ENCODE measurements at regions not wholly inside any gene's neighbourhood (a gene's known extent, or its start where the extent isn't known, plus 50 kb on each side); places are given as distances from the start of the nearest gene placed in this dataset.

DNA sequence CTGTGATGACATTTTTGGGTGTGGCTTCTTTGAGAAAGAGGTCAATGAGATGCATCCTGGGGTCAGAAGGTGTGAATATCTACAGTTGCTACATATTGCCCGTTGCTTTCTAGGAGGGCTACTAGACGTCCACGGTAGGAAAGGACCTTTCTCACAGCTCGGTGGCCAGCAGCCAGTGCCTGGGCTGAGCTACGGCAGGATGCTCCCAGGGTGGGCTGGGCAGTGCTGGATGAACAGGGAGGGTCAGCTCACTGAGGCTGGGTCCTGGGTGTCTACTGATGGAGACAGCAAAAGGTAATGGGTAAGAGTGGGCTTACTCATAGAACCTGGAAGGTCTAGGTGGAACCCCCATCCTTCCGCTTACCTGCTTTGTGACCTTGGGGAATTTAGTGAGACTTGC is 188.3 kb upstream of the WSCD1 start:
- TF ChIP-seq TAF1 (IDR thresholded peaks at IDR 0.05; ENCODE audit: borderline replicate concordance, insufficient read depth, low read length) (no peak), POLR2AphosphoS5 (IDR thresholded peaks at IDR 0.05; ENCODE audit: low read depth, low read length) (no peak), SIN3A (IDR thresholded peaks at IDR 0.05; ENCODE audit: borderline replicate concordance, insufficient read depth, low read length) (no peak), FOXP2 (optimal IDR thresholded peaks at IDR 0.05; ENCODE audit: borderline replicate concordance, extremely low read depth, extremely low read length, insufficient read depth) (no peak)
- TF ChIP-seq, protein P1, sequence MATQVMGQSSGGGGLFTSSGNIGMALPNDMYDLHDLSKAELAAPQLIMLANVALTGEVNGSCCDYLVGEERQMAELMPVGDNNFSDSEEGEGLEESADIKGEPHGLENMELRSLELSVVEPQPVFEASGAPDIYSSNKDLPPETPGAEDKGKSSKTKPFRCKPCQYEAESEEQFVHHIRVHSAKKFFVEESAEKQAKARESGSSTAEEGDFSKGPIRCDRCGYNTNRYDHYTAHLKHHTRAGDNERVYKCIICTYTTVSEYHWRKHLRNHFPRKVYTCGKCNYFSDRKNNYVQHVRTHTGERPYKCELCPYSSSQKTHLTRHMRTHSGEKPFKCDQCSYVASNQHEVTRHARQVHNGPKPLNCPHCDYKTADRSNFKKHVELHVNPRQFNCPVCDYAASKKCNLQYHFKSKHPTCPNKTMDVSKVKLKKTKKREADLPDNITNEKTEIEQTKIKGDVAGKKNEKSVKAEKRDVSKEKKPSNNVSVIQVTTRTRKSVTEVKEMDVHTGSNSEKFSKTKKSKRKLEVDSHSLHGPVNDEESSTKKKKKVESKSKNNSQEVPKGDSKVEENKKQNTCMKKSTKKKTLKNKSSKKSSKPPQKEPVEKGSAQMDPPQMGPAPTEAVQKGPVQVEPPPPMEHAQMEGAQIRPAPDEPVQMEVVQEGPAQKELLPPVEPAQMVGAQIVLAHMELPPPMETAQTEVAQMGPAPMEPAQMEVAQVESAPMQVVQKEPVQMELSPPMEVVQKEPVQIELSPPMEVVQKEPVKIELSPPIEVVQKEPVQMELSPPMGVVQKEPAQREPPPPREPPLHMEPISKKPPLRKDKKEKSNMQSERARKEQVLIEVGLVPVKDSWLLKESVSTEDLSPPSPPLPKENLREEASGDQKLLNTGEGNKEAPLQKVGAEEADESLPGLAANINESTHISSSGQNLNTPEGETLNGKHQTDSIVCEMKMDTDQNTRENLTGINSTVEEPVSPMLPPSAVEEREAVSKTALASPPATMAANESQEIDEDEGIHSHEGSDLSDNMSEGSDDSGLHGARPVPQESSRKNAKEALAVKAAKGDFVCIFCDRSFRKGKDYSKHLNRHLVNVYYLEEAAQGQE (IDR thresholded peaks at IDR 0.05; ENCODE audit: insufficient read depth in 1 of 2, low read depth in 2 of 2, low read length in 2 of 2) = no peak

DNA sequence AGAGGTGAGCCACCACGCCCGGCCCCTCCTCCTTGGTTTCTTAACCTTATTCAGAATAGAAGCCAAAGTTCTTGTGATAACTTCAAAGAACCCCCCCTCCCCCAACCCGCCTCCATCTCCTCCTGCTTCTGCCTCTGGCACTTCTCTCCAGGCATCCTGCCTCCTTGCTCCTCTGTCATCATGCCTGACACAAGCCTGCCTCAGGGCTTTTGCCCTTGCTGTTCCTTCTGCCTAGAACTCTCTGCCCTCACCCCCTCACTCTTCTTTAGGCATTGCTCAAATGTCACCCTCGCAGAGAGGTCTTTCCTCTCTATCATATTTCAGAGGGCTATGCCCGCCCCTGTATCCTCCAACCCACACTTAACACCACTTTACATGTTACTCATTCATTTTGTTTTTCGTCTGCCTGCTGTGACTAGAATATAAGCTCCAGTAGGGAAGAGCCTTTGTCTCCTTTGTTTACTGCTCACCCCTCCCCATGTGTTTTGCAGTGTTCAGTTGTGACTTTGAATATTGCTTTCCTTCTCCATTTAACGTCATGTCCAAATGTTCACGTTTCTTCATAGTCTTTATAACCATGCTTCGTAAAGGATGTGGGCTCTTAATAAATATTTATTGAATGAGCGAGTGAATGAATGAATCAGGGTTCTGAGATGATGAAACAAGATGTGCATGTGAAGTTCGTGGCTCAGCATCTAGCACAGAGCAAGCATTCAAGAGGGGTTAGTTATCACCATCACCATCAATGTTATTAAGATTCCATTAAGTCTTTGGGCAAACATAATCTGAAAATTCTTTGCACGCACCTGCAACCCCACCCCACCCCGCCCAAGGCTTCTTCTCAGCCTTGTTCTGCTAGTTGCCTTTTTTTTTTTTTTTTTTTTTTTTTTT is 186.2 kb upstream of the WSCD1 start:
- TF ChIP-seq TAF1 (IDR thresholded peaks at IDR 0.05; ENCODE audit: borderline replicate concordance, insufficient read depth, low read length) (no peak), POLR2AphosphoS5 (IDR thresholded peaks at IDR 0.05; ENCODE audit: low read depth, low read length) (no peak), FOXP2 (optimal IDR thresholded peaks at IDR 0.05; ENCODE audit: borderline replicate concordance, extremely low read depth, extremely low read length, insufficient read depth) (no peak), SIN3A (IDR thresholded peaks at IDR 0.05; ENCODE audit: borderline replicate concordance, insufficient read depth, low read length) (no peak)
- TF ChIP-seq, protein P1 (IDR thresholded peaks at IDR 0.05; ENCODE audit: insufficient read depth in 1 of 2, low read depth in 2 of 2, low read length in 2 of 2) = no peak

DNA sequence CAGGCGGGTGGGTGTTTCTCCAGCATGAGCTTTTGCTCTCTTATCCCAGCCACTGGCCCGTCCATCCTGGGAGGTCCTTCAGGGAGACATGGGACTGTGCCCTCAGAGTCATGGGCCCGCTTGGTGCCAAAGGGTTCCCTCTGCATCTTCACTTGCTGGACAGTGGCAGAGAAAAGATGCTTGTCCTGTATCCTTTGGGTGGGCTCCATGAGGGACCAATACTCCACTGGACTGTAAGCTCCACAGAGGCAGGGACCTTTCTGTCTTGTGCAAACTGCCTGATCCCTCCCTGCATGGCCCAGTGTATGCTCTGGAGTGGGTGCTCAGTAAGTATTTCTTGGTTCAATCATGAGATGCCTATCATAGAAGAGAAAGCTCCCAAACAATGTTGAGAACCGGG is 184.8 kb upstream of the WSCD1 start:
- TF ChIP-seq, protein P1 (IDR thresholded peaks at IDR 0.05; ENCODE audit: insufficient read depth in 1 of 2, low read depth in 2 of 2, low read length in 2 of 2) = no peak
- TF ChIP-seq FOXP2 (optimal IDR thresholded peaks at IDR 0.05; ENCODE audit: borderline replicate concordance, extremely low read depth, extremely low read length, insufficient read depth) (no peak), POLR2AphosphoS5 (IDR thresholded peaks at IDR 0.05; ENCODE audit: low read depth, low read length) (no peak)

DNA sequence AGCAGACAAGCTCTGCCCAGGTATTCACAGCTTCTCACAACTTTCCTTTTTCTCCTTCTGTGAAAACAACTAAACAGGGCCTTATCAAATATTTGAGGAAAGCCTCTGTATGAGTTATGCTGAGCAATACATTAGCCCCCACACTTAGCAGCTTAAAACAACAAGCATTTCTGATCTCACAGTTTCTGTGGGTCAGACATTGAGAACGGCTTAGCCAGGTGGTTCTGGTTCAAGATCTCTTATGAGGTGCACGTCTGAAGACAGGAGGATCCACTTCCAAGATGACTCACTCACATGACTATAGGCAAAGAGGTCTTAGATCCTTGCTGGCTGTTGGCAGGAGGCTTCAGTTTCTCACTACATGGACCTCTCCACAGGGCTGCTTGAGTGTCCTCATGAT is 181.4 kb upstream of the WSCD1 start:
- peak; percentile 19; the same call in 1 of the 2 replicates for TF ChIP-seq POLR2AphosphoS5 (IDR thresholded peaks at IDR 0.05; ENCODE audit: low read depth, low read length)
- TF ChIP-seq, protein P1 (IDR thresholded peaks at IDR 0.05; ENCODE audit: insufficient read depth in 1 of 2, low read depth in 2 of 2, low read length in 2 of 2) = no peak
